ENCODE measurements at regions not wholly inside any gene's neighbourhood (a gene's known extent, or its start where the extent isn't known, plus 50 kb on each side); places are given as distances from the start of the nearest gene placed in this dataset.

- WGBS, 4 donors = 70 to 93% (median 76%) methylated on average over 6 of the region's 6 CpGs
- intact Hi-C loops (cut with DNase I) = no loop called here
Measured at GRCh38 chr1:201639826-201640225, 100.9 kb downstream of the NAV1 start.

GRCh38 chr1:201640624-201641023, 101.7 kb downstream of the NAV1 start:
- peak overlapping the region in 1 of 5 donors; percentile 62 for H3K27ac ChIP-seq
- 75 to 85% (median 78%) methylated on average over 6 of the region's 6 CpGs for WGBS, 4 donors

More at GRCh38 chr1:201639826-201640225, 100.9 kb downstream of the NAV1 start:
- TF ChIP-seq CTCF (IDR thresholded peaks at IDR 0.05) (no peak), POLR2A (IDR thresholded peaks at IDR 0.05) (no peak)
- H3K4me3 ChIP-seq = no peak overlapping the region
- peak overlapping the region in 1 of 5 donors; percentile 36 for H3K27ac ChIP-seq
- no peaks in the 10 kb centered on the region for H3K9me3 ChIP-seq (replicated peaks in 1 of 3)
- H3K4me1 ChIP-seq (replicated peaks in 1 of 2) = peaks cover 0 to 8% of the 10 kb centered on the region in 2 donors
- no peaks in the 10 kb centered on the region for H3K27me3 ChIP-seq
- DNase-seq = peak in 1 of 7 donors; percentile 34
- no peaks in the 10 kb centered on the region for H3K36me3 ChIP-seq (replicated peaks in 1 of 2)

GRCh38 chr1:201641524-201642253, 102.8 kb downstream of the NAV1 start:
- no peak overlapping the region for H3K4me3 ChIP-seq
- no peaks in the 10 kb centered on the region for H3K9me3 ChIP-seq (replicated peaks in 1 of 3)
- H3K36me3 ChIP-seq (replicated peaks in 1 of 2) = no peaks in the 10 kb centered on the region
- H3K4me1 ChIP-seq (replicated peaks in 1 of 2) = no peaks in the 10 kb centered on the region
- no peak for DNase-seq
- 78 to 87% (median 81%) methylated on average over 4 of the region's 4 CpGs for WGBS, 4 donors
- H3K27me3 ChIP-seq = no peaks in the 10 kb centered on the region
- TF ChIP-seq CTCF (IDR thresholded peaks at IDR 0.05) (no peak), POLR2A (IDR thresholded peaks at IDR 0.05) (no peak)
- intact Hi-C loops (cut with DNase I) = no loop called here
- no peak overlapping the region for H3K27ac ChIP-seq

More at GRCh38 chr1:201640624-201641023, 101.7 kb downstream of the NAV1 start:
- TF ChIP-seq POLR2A (IDR thresholded peaks at IDR 0.05) (no peak), CTCF (IDR thresholded peaks at IDR 0.05) (no peak)
- H3K4me3 ChIP-seq = no peak overlapping the region
- H3K27me3 ChIP-seq = no peaks in the 10 kb centered on the region
- H3K36me3 ChIP-seq (replicated peaks in 1 of 2) = no peaks in the 10 kb centered on the region
- no peaks in the 10 kb centered on the region for H3K9me3 ChIP-seq (replicated peaks in 1 of 3)
- intact Hi-C loops (cut with DNase I) = no loop called here
- DNase-seq = peak in 2 of 7 donors; percentile 37 to 61
- peaks cover 0 to 8% of the 10 kb centered on the region in 2 donors for H3K4me1 ChIP-seq (replicated peaks in 1 of 2)

- Histone ChIP-seq H3K36me3 (replicated peaks in 1 of 2) (no peaks in the 10 kb centered on the region), H3K4me3 (no peak overlapping the region), H3K4me1 (replicated peaks in 1 of 2) (peaks cover 7 to 8% of the 10 kb centered on the region in 2 donors), H3K9me3 (replicated peaks in 1 of 3) (no peaks in the 10 kb centered on the region), H3K27me3 (no peaks in the 10 kb centered on the region), H3K27ac (no peak overlapping the region)
- TF ChIP-seq CTCF (IDR thresholded peaks at IDR 0.05) = no peak
- no peak for TF ChIP-seq POLR2A (IDR thresholded peaks at IDR 0.05)
- DNase-seq = no peak
- 69 to 80% (median 76%) methylated on average over 4 of the region's 4 CpGs for WGBS, 4 donors
- intact Hi-C loops (cut with DNase I) = no loop called here
Measured at GRCh38 chr1:201643835-201644104, 104.8 kb downstream of the NAV1 start.
